Left ventricle myocardium inferior (tissue), 1 donor: ENCODE measurements at regions not wholly inside any gene's neighbourhood (a gene's known extent, or its start where the extent isn't known, plus 50 kb on each side); places are given as distances from the start of the nearest gene placed in this dataset.

Source experiments
- DNase-seq: peaks from one replicate; pipeline ENCODE4 v3.0.0-alpha.2; 2020
- H3K27ac ChIP-seq: fragments of 200-600 bp; replicated peaks from 2 replicates; pipeline ENCODE4 v1.8.0; 2021
- H3K27me3 ChIP-seq: fragments of 200-600 bp; 2 replicates; pipeline ENCODE4 v1.8.0; 2021; ENCODE audit warnings: low read depth
- H3K36me3 ChIP-seq: fragments of 200-600 bp; 2 replicates; pipeline ENCODE4 v1.8.0; 2021
- H3K4me1 ChIP-seq: fragments of 200-600 bp; 2 replicates; pipeline ENCODE4 v1.8.0; 2021
- H3K4me3 ChIP-seq: fragments of 200-600 bp; 2 replicates; pipeline ENCODE4 v1.8.0; 2021; ENCODE audit warnings: mild to moderate bottlenecking, moderate library complexity
- H3K9me3 ChIP-seq: fragments of 200-600 bp; replicated peaks from 2 replicates; pipeline ENCODE4 v1.8.0; 2021
- CTCF ChIP-seq: fragments of 200-600 bp; IDR thresholded peaks from 2 replicates; pipeline ENCODE4 v1.8.0; 2021; ENCODE audit warnings: antibody characterized with exemption, mild to moderate bottlenecking, borderline replicate concordance
- intact Hi-C: fragments of 100-400 bp; cut with micrococcal nuclease; formaldehyde crosslinking; loops from one replicate; pipeline ENCODE4 v1.11.0; 2022
- donor health status: DM: no; HTN: yes; CAD: no; lungs with severe emphysema.

- H3K9me3 ChIP-seq = no peaks in the 10 kb centered on the region
Measured at GRCh38 chr14:42047421-42048055, 440.9 kb downstream of the LRFN5 start.

GRCh38 chr14:42045383-42045782 lies 438.7 kb downstream of the LRFN5 start:
- no peak for TF ChIP-seq CTCF
- Histone ChIP-seq H3K4me1 (no peaks in the 10 kb centered on the region), H3K36me3 (no peaks in the 10 kb centered on the region), H3K4me3 (no peak overlapping the region), H3K9me3 (peaks cover 7% of the 10 kb centered on the region), H3K27me3 (no peaks in the 10 kb centered on the region), H3K27ac (no peak overlapping the region)
- intact Hi-C loops = no loop called here
- no peak for DNase-seq

More at GRCh38 chr14:42047421-42048055, 440.9 kb downstream of the LRFN5 start:
- Histone ChIP-seq H3K4me3 (no peak overlapping the region), H3K36me3 (no peaks in the 10 kb centered on the region), H3K4me1 (no peaks in the 10 kb centered on the region), H3K27ac (no peak overlapping the region), H3K27me3 (no peaks in the 10 kb centered on the region)
- DNase-seq = no peak
- TF ChIP-seq CTCF = no peak
- intact Hi-C loops = no loop called here

GRCh38 chr14:42028607-42029006 lies 421.9 kb downstream of the LRFN5 start:
- H3K4me3 ChIP-seq = no peak overlapping the region
- H3K27me3 ChIP-seq = no peaks in the 10 kb centered on the region
- H3K9me3 ChIP-seq = peaks cover 23% of the 10 kb centered on the region
- intact Hi-C loops = no loop called here
- H3K27ac ChIP-seq = no peak overlapping the region
- H3K36me3 ChIP-seq = no peaks in the 10 kb centered on the region
- no peaks in the 10 kb centered on the region for H3K4me1 ChIP-seq
- TF ChIP-seq CTCF = no peak
- DNase-seq = no peak

- no peak overlapping the region for H3K4me3 ChIP-seq
- H3K9me3 ChIP-seq = peaks cover 23% of the 10 kb centered on the region
- H3K4me1 ChIP-seq = no peaks in the 10 kb centered on the region
- no peak for DNase-seq
- H3K36me3 ChIP-seq = no peaks in the 10 kb centered on the region
- H3K27me3 ChIP-seq = no peaks in the 10 kb centered on the region
- intact Hi-C loops = no loop called here
- TF ChIP-seq CTCF = no peak
- H3K27ac ChIP-seq = no peak overlapping the region
Measured at GRCh38 chr14:42027271-42027670, 420.6 kb downstream of the LRFN5 start.

- no peaks in the 10 kb centered on the region for H3K36me3 ChIP-seq
- no peaks in the 10 kb centered on the region for H3K27me3 ChIP-seq
- H3K27ac ChIP-seq = no peak overlapping the region
- H3K4me3 ChIP-seq = no peak overlapping the region
- intact Hi-C loops = no loop called here
- H3K9me3 ChIP-seq = peaks cover 23% of the 10 kb centered on the region
- no peak for TF ChIP-seq CTCF
- no peaks in the 10 kb centered on the region for H3K4me1 ChIP-seq
- no peak for DNase-seq
Measured at GRCh38 chr14:42023452-42023851, 416.8 kb downstream of the LRFN5 start.
